OCI-LY3 (cell line): ENCODE measurements at regions not wholly inside any gene's neighbourhood (a gene's known extent, or its start where the extent isn't known, plus 50 kb on each side); places are given as distances from the start of the nearest gene placed in this dataset.

Experiments used
- H2AFZ ChIP-seq: fragments of 200-600, 300-600 bp; shearing (Covaris generic); 2 replicates; pipeline ENCODE4 v1.6.0; 2014; ENCODE audit warnings: antibody characterized with exemption, low read depth, low read length
- H3K27ac ChIP-seq: fragments of 200-600, 300-600 bp; sonication (generic); 2 replicates; pipeline ENCODE4 v1.5.1; 2014; ENCODE audit warnings: mild to moderate bottlenecking, low read length, moderate library complexity, mixed read lengths
- H3K27me3 ChIP-seq: fragments of 200-600, 300-600 bp; sonication (generic); 2 replicates; pipeline ENCODE4 v1.6.1; 2014; ENCODE audit warnings: low read depth, low read length, mixed read lengths
- H3K36me3 ChIP-seq: fragments of 200-600, 300-600 bp; sonication (generic); replicated peaks from 2 replicates; pipeline ENCODE3; 2014; ENCODE audit warnings: low read depth, low read length, mixed read lengths
- H3K4me1 ChIP-seq: fragments of 300-600, 200-600 bp; sonication (generic); 2 replicates; pipeline ENCODE4 v1.6.1; 2014; ENCODE audit warnings: low read length, mixed read lengths
- H3K4me2 ChIP-seq: fragments of 200-600, 300-600 bp; sonication (generic); 2 replicates; pipeline ENCODE4 v1.6.1; 2014; ENCODE audit warnings: low read length, mixed read lengths
- H3K4me3 ChIP-seq: fragments of 300-600, 200-600 bp; sonication (generic); 2 replicates; pipeline ENCODE4 v1.5.1; 2014; ENCODE audit warnings: antibody characterized with exemption, mild to moderate bottlenecking, low read length, moderate library complexity
- H3K79me2 ChIP-seq: fragments of 300-600, 200-600 bp; shearing (Covaris generic); 2 replicates; pipeline ENCODE4 v1.6.1; 2014; ENCODE audit warnings: mild to moderate bottlenecking, low read length, mixed read lengths
- H3K9ac ChIP-seq: fragments of 300-600, 200-600 bp; shearing (Covaris generic); 2 replicates; pipeline ENCODE4 v1.6.0; 2014; ENCODE audit warnings: mild to moderate bottlenecking, low read length, moderate library complexity
- H3K9me3 ChIP-seq: fragments of 200-600, 300-600 bp; shearing (Covaris generic); 2 replicates; pipeline ENCODE4 v1.6.1; 2014; ENCODE audit warnings: low read length, mixed read lengths; ENCODE audit not compliant: insufficient read depth
- H4K20me1 ChIP-seq: fragments of 200-600, 300-600 bp; sonication (generic); 2 replicates; pipeline ENCODE4 v1.6.1; 2016; ENCODE audit warnings: low read length, mixed read lengths; ENCODE audit not compliant: insufficient read depth
- CTCF ChIP-seq: fragments of 200-600, 300-600 bp; sonication (generic); IDR thresholded peaks from 2 replicates; pipeline ENCODE4 v1.5.1; 2014; ENCODE audit warnings: antibody characterized with exemption, low read length, low read depth
- EZH2phosphoT487 ChIP-seq: fragments of 200-600 bp; shearing (Covaris generic); IDR thresholded peaks from 2 replicates; pipeline ENCODE4 v1.6.1; 2018; ENCODE audit warnings: antibody characterized with exemption, mixed run types, low read depth

DNA sequence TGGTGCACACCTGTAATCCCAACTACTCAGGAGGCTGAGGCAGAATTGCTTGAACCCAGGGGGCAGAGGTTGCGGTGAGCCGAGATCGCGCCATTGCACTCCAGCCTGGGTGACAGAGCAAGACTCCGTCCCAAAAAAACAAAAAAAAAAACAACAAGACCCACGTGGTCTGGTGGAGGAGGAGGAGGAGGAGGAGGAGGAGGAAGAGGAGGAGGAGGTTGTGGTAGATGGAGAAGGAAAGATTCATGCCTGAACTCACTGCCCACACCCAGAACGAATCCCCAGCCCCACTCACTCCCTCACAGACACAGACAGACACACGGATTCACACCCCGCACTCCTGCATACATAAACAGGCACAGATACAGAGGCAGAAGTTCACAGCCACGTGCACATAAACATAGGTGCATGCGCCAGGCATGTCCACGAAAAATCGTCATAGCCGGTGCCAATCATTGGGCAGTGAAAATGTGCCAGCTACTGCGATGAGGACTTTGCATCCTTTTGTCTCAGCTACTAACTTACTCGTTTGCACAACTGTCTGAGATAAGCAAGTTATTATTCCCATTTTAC lies 138.5 kb downstream of the WSCD1 start:
- TF ChIP-seq CTCF (no peak), EZH2phosphoT487 (no peak)
- Histone ChIP-seq H3K4me1 (no peaks in the 10 kb centered on the region), H4K20me1 (no peaks in the 10 kb centered on the region), H3K4me3 (no peak overlapping the region), H3K27ac (no peak overlapping the region), H3K9me3 (no peaks in the 10 kb centered on the region), H3K4me2 (no peak overlapping the region), H3K36me3 (no peaks in the 10 kb centered on the region), H3K79me2 (no peaks in the 10 kb centered on the region), H3K9ac (no peak overlapping the region), H2AFZ (no peak overlapping the region), H3K27me3 (no peaks in the 10 kb centered on the region)

- Histone ChIP-seq H3K79me2 (no peaks in the 10 kb centered on the region), H3K4me3 (no peak overlapping the region), H4K20me1 (no peaks in the 10 kb centered on the region), H2AFZ (no peak overlapping the region), H3K9me3 (no peaks in the 10 kb centered on the region), H3K36me3 (no peaks in the 10 kb centered on the region), H3K27ac (no peak overlapping the region), H3K4me2 (no peak overlapping the region), H3K27me3 (no peaks in the 10 kb centered on the region), H3K4me1 (no peaks in the 10 kb centered on the region), H3K9ac (no peak overlapping the region)
- TF ChIP-seq CTCF (no peak), EZH2phosphoT487 (no peak)
These were observed 135.3 kb downstream of the WSCD1 start for GRCh38 chr17:6205525-6205924.

DNA sequence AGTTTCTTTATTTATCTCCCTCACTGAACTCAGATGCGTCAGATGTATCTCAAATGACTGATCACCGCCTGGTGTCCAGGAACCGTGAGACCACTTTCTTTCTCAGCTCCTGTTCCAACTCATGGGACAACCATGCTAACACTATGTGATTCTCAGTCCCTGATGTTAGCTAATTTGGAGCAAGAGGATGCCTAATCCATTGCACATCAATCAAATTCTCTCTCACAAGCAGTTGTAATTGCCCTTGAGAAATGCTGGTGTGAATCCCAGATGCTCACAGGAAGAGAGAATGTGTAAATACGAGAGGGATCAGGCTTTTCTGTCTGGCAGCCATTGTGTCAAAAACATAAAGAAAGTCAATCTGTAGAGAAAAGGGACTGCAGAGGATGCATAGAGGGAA lies 134.9 kb downstream of the WSCD1 start:
- H4K20me1 ChIP-seq = no peaks in the 10 kb centered on the region
- no peaks in the 10 kb centered on the region for H3K27me3 ChIP-seq
- H3K4me3 ChIP-seq = no peak overlapping the region
- H2AFZ ChIP-seq = no peak overlapping the region
- no peak for TF ChIP-seq EZH2phosphoT487
- TF ChIP-seq CTCF = no peak
- H3K9me3 ChIP-seq = no peaks in the 10 kb centered on the region
- no peaks in the 10 kb centered on the region for H3K79me2 ChIP-seq
- H3K4me1 ChIP-seq = no peaks in the 10 kb centered on the region
- H3K9ac ChIP-seq = no peak overlapping the region
- H3K27ac ChIP-seq = no peak overlapping the region
- no peaks in the 10 kb centered on the region for H3K36me3 ChIP-seq
- no peak overlapping the region for H3K4me2 ChIP-seq

DNA sequence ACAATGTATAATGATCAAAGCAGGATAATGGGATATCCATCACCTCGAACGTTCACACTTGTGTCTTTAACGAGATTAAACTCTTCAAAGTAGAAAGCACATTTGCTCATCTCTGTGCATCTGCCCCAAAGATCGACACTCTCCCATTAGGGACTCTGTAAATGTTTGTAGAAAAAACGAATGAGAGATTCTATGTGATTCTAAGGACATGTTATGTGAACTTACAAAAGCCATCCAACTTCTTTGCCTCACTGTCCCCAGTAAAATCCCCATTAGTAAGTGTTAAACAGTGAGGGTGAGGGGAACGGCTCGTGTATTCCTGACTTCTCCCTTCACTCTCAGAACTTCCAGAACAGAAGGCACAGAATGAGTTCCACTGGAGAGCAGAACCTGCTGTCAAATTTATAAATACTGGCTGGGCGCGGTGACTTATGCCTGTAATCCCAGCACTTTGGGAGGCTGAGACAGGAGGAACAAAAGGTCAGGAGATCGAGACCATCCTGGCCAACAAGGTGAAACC lies 134.1 kb downstream of the WSCD1 start:
- no peak for TF ChIP-seq EZH2phosphoT487
- TF ChIP-seq CTCF = no peak

More for the DNA sequence above, 134.1 kb downstream of the WSCD1 start:
- no peak overlapping the region for H3K4me2 ChIP-seq
- H3K79me2 ChIP-seq = no peaks in the 10 kb centered on the region
- H4K20me1 ChIP-seq = no peaks in the 10 kb centered on the region
- H3K9ac ChIP-seq = no peak overlapping the region
- no peak overlapping the region for H2AFZ ChIP-seq
- H3K9me3 ChIP-seq = no peaks in the 10 kb centered on the region
- no peak overlapping the region for H3K4me3 ChIP-seq
- H3K27ac ChIP-seq = no peak overlapping the region
- no peaks in the 10 kb centered on the region for H3K4me1 ChIP-seq
- H3K27me3 ChIP-seq = no peaks in the 10 kb centered on the region
- H3K36me3 ChIP-seq = no peaks in the 10 kb centered on the region
